ENCODE measurements at regions not wholly inside any gene's neighbourhood (a gene's known extent, or its start where the extent isn't known, plus 50 kb on each side); places are given as distances from the start of the nearest gene placed in this dataset.

DNA sequence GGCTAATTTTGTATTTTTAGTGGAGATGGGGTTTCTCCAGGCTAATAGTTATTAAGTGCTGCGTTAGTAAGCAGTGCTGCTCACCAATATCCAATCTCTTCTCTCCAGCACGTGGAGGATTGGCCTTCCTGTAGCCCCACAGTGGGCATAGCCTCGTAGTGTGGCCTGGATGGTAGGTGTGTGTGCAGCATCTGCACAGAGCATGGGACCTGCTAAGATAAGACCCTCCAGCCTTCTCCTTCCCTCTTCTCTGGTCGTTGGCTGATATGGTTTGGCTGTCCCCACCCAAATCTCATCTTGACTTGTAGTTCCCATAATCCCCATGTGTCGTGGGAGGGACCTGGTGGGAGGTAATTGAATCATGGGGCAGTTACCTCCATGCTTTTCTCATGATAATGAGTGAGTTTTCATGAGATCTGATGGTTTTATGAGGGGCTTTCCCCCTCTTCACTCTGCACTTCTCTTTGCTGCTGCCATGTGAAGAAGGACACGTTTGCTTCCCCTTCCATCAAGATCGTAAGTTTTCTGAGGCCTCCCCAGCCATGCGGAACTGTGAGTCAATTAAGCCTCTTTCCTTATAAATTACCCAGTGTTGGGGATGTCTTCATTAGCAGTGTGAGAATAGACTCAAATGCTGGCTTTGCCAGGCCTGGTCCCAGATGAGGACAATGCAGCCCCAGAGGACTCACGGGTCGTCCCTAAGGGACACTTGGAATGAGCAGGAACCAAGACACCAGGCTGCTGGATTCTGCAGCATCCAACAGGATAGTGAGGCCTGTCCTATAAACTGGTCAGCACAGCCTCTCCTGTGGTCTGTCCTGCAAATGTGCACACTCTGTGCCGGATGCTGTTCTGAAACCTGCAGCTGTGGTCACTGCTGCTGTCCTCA is 63.4 kb upstream of the AFDN start:
- Histone ChIP-seq H3K9me3 (ENCODE audit: control insufficient read depth, low read length) (no peaks in the 10 kb centered on the region), H3K36me3 (ENCODE audit: control insufficient read depth, insufficient read depth, low read length) (no peaks in the 10 kb centered on the region), H3K27ac (ENCODE audit: insufficient read depth, low read length, poor library complexity, severe bottlenecking) (no peak overlapping the region), H3K27me3 (replicated peaks; ENCODE audit: control insufficient read depth, insufficient read depth, low read length, poor library complexity, severe bottlenecking) (no peaks in the 10 kb centered on the region), H3K4me3 (ENCODE audit: insufficient read depth, low read depth, low read length, poor library complexity, severe bottlenecking) (no peak overlapping the region), H3K4me1 (ENCODE audit: control insufficient read depth, insufficient read depth, low read length, poor library complexity, severe bottlenecking) (no peaks in the 10 kb centered on the region)
- no peak for DNase-seq

DNA sequence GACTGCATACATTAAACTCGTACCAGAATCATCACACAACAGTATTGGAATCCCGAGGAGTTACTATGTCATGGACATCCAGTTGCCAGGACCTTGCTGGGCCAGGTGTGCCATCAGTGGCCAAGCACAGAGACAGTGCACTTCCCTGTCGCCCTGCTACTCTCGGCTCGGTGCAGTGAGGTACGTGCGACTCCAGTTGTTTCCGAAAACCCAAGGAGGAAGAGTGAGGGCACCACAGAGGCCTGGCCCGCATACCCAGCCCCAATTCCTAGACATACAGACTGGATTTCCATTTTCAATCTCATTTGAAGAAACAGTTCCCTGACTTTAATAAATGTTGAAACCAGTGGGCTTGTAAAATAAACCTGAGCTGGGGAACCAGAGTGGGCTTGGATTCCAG is 62.5 kb upstream of the AFDN start:
- H3K36me3 ChIP-seq (ENCODE audit: control insufficient read depth, insufficient read depth, low read length) = no peaks in the 10 kb centered on the region
- no peaks in the 10 kb centered on the region for H3K27me3 ChIP-seq (replicated peaks; ENCODE audit: control insufficient read depth, insufficient read depth, low read length, poor library complexity, severe bottlenecking)
- H3K27ac ChIP-seq (ENCODE audit: insufficient read depth, low read length, poor library complexity, severe bottlenecking) = no peak overlapping the region
- H3K9me3 ChIP-seq (ENCODE audit: control insufficient read depth, low read length) = no peaks in the 10 kb centered on the region
- H3K4me3 ChIP-seq (ENCODE audit: insufficient read depth, low read depth, low read length, poor library complexity, severe bottlenecking) = no peak overlapping the region
- DNase-seq = no peak
- no peaks in the 10 kb centered on the region for H3K4me1 ChIP-seq (ENCODE audit: control insufficient read depth, insufficient read depth, low read length, poor library complexity, severe bottlenecking)

DNA sequence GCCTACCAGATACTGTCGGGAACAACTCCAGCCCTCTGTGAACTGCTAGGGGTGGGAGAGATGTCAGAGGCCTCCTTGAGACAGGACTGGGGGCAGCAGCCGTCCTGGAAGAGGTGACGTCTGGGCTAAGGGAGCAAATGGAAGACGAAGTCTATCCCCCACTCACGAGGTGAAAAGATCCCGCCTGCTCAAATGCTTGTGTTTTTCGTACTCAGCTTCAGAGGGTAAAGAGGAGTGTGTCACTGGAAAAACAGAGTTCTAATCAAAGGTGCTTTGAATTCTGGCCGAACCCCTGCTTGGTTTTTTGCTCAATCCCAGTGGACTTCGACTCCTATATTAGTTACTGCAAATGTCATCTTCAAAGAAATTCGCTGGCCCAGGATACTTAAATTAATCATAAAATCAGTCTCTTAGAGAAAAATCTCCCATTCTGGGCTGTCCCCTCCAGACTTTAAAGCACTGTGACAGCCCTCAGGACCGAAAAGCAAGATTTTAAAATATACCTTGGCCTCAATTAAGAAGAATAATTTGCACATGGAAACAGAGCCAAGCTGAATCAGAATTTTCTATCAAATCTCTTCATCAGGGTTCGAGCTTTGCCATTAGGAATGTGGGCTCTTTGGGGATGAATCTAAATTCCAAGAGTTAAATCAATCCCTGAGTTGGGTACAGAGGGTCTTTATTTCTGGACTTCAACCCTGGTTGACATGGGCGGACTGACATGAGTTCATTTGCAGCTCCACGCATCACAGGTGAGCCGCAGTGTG is 61.8 kb upstream of the AFDN start:
- H3K36me3 ChIP-seq (ENCODE audit: control insufficient read depth, insufficient read depth, low read length) = no peaks in the 10 kb centered on the region
- no peaks in the 10 kb centered on the region for H3K9me3 ChIP-seq (ENCODE audit: control insufficient read depth, low read length)
- no peak overlapping the region for H3K27ac ChIP-seq (ENCODE audit: insufficient read depth, low read length, poor library complexity, severe bottlenecking)
- no peaks in the 10 kb centered on the region for H3K4me1 ChIP-seq (ENCODE audit: control insufficient read depth, insufficient read depth, low read length, poor library complexity, severe bottlenecking)
- H3K27me3 ChIP-seq (replicated peaks; ENCODE audit: control insufficient read depth, insufficient read depth, low read length, poor library complexity, severe bottlenecking) = no peaks in the 10 kb centered on the region
- DNase-seq = no peak
- no peak overlapping the region for H3K4me3 ChIP-seq (ENCODE audit: insufficient read depth, low read depth, low read length, poor library complexity, severe bottlenecking)

DNA sequence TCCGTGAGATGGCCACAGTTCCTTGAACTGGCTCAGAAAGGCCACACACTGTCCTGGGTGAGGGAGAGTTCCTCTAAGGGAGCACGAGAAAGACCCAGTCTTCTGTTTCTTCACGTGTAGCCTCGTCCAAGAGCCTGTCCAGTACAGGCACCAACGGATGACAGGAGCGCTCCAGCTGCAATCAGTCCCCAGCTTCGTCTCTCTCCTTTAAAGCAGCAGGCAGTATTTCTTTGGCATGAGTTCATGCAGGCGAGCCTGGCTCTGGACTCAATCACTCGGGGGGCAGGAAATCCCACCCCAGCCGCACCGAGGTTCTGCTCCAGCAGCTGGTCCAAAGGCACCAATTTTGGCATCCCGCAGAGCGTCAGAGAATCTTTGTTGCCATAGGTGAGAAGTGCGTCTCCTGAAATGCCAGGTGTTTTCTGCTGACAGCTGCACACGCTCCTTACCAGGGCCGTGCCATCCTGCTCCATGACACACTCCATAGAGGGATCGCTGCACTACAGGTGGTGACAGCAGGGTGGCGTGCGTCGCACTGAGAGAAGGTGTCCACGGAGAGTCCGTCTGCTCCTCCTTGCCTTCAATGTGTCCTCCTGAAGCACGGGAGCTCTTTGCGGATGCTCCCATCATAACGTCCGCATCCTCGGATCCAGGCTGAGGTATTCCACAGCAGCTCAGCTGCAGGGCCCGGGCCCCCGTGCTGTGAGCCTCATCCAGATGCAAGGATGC is 59.6 kb upstream of the AFDN start:
- H3K4me1 ChIP-seq (ENCODE audit: control insufficient read depth, insufficient read depth, low read length, poor library complexity, severe bottlenecking) = no peaks in the 10 kb centered on the region
- H3K27ac ChIP-seq (ENCODE audit: insufficient read depth, low read length, poor library complexity, severe bottlenecking) = no peak overlapping the region
- H3K27me3 ChIP-seq (replicated peaks; ENCODE audit: control insufficient read depth, insufficient read depth, low read length, poor library complexity, severe bottlenecking) = no peaks in the 10 kb centered on the region
- DNase-seq = no peak
- H3K4me3 ChIP-seq (ENCODE audit: insufficient read depth, low read depth, low read length, poor library complexity, severe bottlenecking) = no peak overlapping the region
- no peaks in the 10 kb centered on the region for H3K36me3 ChIP-seq (ENCODE audit: control insufficient read depth, insufficient read depth, low read length)
- H3K9me3 ChIP-seq (ENCODE audit: control insufficient read depth, low read length) = no peaks in the 10 kb centered on the region

DNA sequence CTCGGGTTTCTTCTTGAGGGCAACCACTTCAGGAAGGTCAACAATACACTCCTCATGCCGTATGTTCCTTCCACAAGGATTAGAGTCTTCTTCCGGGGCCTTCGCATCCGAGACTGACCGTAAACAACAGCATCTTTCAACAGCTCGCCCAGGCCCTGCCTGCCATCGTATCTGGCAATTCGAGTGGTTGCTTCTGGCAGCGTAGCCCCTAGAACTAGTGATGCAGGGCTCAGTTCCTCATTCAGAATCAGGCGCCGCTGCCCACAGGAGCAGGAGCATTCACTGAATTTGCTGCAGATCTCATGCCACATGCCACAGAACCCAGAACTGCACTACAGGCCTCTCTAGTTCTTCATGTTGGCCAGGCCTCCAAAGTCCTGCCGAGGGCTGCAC is 59.0 kb upstream of the AFDN start:
- Histone ChIP-seq H3K4me1 (ENCODE audit: control insufficient read depth, insufficient read depth, low read length, poor library complexity, severe bottlenecking) (no peaks in the 10 kb centered on the region), H3K9me3 (ENCODE audit: control insufficient read depth, low read length) (no peaks in the 10 kb centered on the region), H3K27me3 (replicated peaks; ENCODE audit: control insufficient read depth, insufficient read depth, low read length, poor library complexity, severe bottlenecking) (no peaks in the 10 kb centered on the region), H3K27ac (ENCODE audit: insufficient read depth, low read length, poor library complexity, severe bottlenecking) (no peak overlapping the region), H3K4me3 (ENCODE audit: insufficient read depth, low read depth, low read length, poor library complexity, severe bottlenecking) (no peak overlapping the region), H3K36me3 (ENCODE audit: control insufficient read depth, insufficient read depth, low read length) (no peaks in the 10 kb centered on the region)
- no peak for DNase-seq

DNA sequence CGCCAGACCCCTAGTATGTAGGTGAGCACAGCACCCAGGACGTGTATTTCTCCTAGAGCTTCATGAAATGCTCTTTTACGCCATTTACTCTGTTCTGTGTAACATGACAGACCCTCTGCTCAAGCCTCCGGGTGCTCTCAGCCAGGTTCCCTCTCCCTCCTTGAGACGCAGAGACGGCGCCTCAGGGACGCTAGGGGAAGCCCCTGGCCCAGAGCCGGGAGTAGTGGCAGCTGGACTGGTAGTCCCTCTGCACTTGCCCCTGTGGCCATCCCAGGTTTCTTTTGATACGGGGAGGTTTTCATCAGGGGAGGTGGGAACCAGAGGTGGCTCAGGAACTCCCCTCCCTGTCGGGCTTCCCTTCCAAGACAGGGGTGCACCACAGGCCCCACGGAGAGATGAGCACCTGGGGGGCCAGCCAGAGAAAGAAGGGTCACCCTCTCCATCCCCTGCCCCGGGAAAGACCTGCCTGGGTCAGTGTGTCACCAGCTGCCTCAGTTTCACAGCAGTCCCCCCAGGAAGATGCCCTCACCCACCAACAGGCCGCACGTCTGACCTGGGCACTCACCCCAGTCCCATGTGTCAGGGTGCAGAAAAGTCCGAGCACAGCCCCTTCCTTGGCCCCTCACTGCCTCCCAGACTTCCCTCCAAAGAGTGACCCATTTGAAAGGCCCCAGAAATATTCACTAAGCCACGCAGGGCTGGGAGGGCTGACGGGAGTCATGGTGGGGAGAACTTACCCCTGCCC is 58.1 kb upstream of the AFDN start:
- H3K4me1 ChIP-seq (ENCODE audit: control insufficient read depth, insufficient read depth, low read length, poor library complexity, severe bottlenecking) = no peaks in the 10 kb centered on the region
- H3K27ac ChIP-seq (ENCODE audit: insufficient read depth, low read length, poor library complexity, severe bottlenecking) = no peak overlapping the region
- H3K27me3 ChIP-seq (replicated peaks; ENCODE audit: control insufficient read depth, insufficient read depth, low read length, poor library complexity, severe bottlenecking) = no peaks in the 10 kb centered on the region
- no peak for DNase-seq
- H3K36me3 ChIP-seq (ENCODE audit: control insufficient read depth, insufficient read depth, low read length) = no peaks in the 10 kb centered on the region
- H3K9me3 ChIP-seq (ENCODE audit: control insufficient read depth, low read length) = no peaks in the 10 kb centered on the region
- H3K4me3 ChIP-seq (ENCODE audit: insufficient read depth, low read depth, low read length, poor library complexity, severe bottlenecking) = no peak overlapping the region

DNA sequence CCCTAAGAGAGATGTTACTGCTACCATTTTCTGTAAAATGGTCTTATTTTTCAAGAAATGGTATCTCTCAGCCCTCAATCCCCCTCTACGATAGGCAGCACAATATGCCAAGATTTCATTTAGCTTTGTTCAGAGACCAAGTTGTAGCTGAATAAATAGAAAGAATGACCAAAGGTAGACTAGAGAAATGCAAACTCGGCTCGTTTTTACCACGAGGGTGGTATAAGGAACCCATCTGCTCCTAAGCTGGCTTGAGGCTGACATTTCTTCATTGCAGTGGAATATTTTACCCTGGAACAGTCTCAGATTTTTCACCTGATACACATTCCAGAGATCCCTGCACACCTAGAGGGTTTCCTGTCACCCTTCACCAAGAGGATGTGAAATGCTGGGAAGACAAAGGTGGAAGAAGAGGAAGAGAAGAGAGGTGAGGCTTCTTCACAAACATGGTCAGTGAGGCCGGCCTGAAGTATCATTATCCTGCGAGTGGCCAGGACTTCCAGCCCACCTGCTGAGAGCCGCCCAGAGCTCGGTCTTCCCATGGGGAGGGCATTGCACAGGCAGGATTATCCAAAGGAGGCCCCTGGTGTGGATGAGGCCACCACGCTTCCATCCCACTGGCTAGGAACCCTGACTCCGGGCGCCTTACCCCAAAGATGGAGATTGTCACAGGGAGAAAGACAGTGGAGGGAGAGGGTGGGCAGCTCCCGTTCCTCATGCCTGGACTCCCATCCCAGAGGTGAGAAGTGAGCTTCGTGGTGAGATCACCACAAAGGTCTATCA is 57.1 kb upstream of the AFDN start:
- Histone ChIP-seq H3K27ac (ENCODE audit: insufficient read depth, low read length, poor library complexity, severe bottlenecking) (no peak overlapping the region), H3K27me3 (replicated peaks; ENCODE audit: control insufficient read depth, insufficient read depth, low read length, poor library complexity, severe bottlenecking) (no peaks in the 10 kb centered on the region), H3K4me1 (ENCODE audit: control insufficient read depth, insufficient read depth, low read length, poor library complexity, severe bottlenecking) (no peaks in the 10 kb centered on the region), H3K4me3 (ENCODE audit: insufficient read depth, low read depth, low read length, poor library complexity, severe bottlenecking) (no peak overlapping the region), H3K36me3 (ENCODE audit: control insufficient read depth, insufficient read depth, low read length) (no peaks in the 10 kb centered on the region), H3K9me3 (ENCODE audit: control insufficient read depth, low read length) (no peaks in the 10 kb centered on the region)
- DNase-seq = no peak

DNA sequence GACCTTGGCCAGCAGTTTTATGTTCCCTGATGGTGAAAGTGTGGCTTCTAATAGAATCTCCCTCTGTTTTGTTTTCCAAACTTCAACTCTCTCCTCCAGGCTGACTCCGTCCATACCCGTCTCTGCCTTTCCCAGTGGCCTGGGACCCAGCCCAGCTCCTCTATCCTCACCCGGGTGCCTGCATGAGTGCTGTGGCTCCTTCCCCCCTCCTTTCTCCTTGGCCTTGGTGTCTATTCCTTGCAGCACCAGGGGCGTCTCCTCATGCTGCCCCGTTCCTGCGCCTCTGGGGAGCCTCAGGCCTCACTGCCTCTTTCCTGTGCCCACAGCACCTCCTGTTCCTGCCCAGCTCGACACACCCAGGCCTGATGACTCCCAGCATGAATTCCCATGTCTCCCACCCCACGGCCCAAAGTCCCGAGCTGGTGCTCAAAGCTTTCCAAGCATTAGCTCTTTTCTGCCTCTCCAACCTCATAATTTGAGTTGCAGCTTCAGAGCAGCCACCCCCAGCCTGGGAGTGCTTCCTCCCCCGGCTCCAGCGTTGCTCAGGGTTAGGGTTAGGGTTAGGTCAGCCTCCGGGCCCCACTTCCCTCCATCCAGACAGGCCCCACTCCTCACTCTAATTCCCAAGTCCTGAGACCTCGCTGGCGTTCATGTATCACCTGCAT is 56.3 kb upstream of the AFDN start:
- Histone ChIP-seq H3K9me3 (ENCODE audit: control insufficient read depth, low read length) (no peaks in the 10 kb centered on the region), H3K4me1 (ENCODE audit: control insufficient read depth, insufficient read depth, low read length, poor library complexity, severe bottlenecking) (no peaks in the 10 kb centered on the region)

DNA sequence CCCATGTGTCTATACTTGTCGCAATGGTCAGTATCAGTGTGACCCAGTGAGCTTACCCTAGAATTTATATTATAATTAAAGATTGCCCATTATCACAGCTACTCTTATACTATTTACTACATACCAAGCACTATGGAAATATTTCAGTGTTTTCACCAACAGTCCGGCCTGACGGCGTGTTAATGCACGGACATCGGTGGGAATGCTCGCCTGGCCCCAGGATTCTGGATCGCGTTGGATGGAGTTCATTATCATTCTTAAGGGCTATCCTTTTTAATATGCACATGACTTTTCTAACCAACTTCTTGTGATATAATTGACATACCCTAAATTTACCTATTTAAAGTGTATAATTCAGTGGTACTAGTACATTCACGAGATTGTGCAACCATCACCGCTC is 51.8 kb upstream of the AFDN start:
- Histone ChIP-seq H3K27me3 (replicated peaks; ENCODE audit: control insufficient read depth, insufficient read depth, low read length, poor library complexity, severe bottlenecking) (no peaks in the 10 kb centered on the region), H3K36me3 (ENCODE audit: control insufficient read depth, insufficient read depth, low read length) (no peaks in the 10 kb centered on the region), H3K27ac (ENCODE audit: insufficient read depth, low read length, poor library complexity, severe bottlenecking) (no peak overlapping the region), H3K4me1 (ENCODE audit: control insufficient read depth, insufficient read depth, low read length, poor library complexity, severe bottlenecking) (no peaks in the 10 kb centered on the region), H3K4me3 (ENCODE audit: insufficient read depth, low read depth, low read length, poor library complexity, severe bottlenecking) (no peak overlapping the region), H3K9me3 (ENCODE audit: control insufficient read depth, low read length) (no peaks in the 10 kb centered on the region)
- DNase-seq = no peak

More for the DNA sequence above, 56.3 kb upstream of the AFDN start:
- Histone ChIP-seq H3K4me3 (ENCODE audit: insufficient read depth, low read depth, low read length, poor library complexity, severe bottlenecking) (no peak overlapping the region), H3K36me3 (ENCODE audit: control insufficient read depth, insufficient read depth, low read length) (no peaks in the 10 kb centered on the region), H3K27ac (ENCODE audit: insufficient read depth, low read length, poor library complexity, severe bottlenecking) (no peak overlapping the region), H3K27me3 (replicated peaks; ENCODE audit: control insufficient read depth, insufficient read depth, low read length, poor library complexity, severe bottlenecking) (no peaks in the 10 kb centered on the region)
- DNase-seq = no peak

All from effector memory CD4-positive, alpha-beta T cell (primary cell).